ENCODE measurements at regions not wholly inside any gene's neighbourhood (a gene's known extent, or its start where the extent isn't known, plus 50 kb on each side); places are given as distances from the start of the nearest gene placed in this dataset.
A peak's percentile ranks its signal among the peaks of the same experiment; 100 is the strongest.

- TF ChIP-seq, protein P1, sequence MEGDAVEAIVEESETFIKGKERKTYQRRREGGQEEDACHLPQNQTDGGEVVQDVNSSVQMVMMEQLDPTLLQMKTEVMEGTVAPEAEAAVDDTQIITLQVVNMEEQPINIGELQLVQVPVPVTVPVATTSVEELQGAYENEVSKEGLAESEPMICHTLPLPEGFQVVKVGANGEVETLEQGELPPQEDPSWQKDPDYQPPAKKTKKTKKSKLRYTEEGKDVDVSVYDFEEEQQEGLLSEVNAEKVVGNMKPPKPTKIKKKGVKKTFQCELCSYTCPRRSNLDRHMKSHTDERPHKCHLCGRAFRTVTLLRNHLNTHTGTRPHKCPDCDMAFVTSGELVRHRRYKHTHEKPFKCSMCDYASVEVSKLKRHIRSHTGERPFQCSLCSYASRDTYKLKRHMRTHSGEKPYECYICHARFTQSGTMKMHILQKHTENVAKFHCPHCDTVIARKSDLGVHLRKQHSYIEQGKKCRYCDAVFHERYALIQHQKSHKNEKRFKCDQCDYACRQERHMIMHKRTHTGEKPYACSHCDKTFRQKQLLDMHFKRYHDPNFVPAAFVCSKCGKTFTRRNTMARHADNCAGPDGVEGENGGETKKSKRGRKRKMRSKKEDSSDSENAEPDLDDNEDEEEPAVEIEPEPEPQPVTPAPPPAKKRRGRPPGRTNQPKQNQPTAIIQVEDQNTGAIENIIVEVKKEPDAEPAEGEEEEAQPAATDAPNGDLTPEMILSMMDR (IDR thresholded peaks at IDR 0.05; ENCODE audit: low read depth, low read length, missing control alignments): no peak
- no peak for DNase-seq
- H3K27ac ChIP-seq: no peak overlapping the region
- no peak overlapping the region for H3K4me3 ChIP-seq (ENCODE audit: low read depth, low read length)
- no peaks in the 10 kb centered on the region for H3K27me3 ChIP-seq (replicated peaks)
- H3K36me3 ChIP-seq (replicated peaks): no peaks in the 10 kb centered on the region
- in situ Hi-C loops (cut with HindIII; ENCODE audit: low pct_ligation_motif_present, low sequenced_read_pairs): no loop called here
These were observed 561.8 kb upstream of the LRRN3 start for GRCh38 chr7:110529175-110529574.

GRCh38 chr7:110531186-110531585 lies 559.7 kb upstream of the LRRN3 start:
- no peaks in the 10 kb centered on the region for H3K36me3 ChIP-seq (replicated peaks)
- H3K27ac ChIP-seq: no peak overlapping the region
- in situ Hi-C loops (cut with HindIII; ENCODE audit: low pct_ligation_motif_present, low sequenced_read_pairs): no loop called here
- H3K4me3 ChIP-seq (ENCODE audit: low read depth, low read length): no peak overlapping the region
- no peaks in the 10 kb centered on the region for H3K27me3 ChIP-seq (replicated peaks)
- TF ChIP-seq, protein P1 (IDR thresholded peaks at IDR 0.05; ENCODE audit: low read depth, low read length, missing control alignments): no peak
- DNase-seq: peak; percentile 37

DNA sequence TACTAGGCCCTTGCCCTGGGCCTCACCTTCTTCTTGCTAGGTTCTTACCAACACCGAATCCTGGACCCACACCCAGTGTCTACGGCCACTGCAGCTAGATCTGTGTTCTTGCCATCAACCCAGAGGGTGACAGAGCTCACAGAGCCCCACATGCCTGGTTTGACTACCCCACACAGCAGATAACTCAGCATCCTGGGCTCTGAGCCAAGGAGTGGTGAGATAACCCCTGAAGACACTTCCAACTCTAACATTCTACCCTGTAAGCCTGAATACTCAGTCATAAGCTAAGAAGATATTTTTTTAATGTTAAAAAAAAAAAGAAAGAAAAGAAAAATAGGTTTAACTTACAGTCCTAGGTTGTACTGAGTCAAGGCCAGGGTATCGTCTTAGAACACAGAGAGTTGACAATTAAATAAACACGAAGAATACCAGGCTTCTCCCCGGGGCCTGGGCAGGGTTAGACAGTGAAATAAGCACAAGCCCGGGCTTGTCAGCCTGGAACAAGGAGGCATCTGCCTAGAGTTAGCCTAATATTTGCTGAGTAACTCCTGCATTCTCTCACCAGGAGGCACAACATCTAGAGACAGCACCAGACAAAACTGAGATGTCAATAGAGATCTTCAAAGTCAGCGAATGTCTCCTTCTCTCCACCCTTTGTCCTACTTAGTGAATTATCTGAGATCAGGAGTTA lies 556.5 kb upstream of the LRRN3 start:
- TF ChIP-seq, protein P1 (IDR thresholded peaks at IDR 0.05; ENCODE audit: low read depth, low read length, missing control alignments): no peak
- Histone ChIP-seq H3K4me3 (ENCODE audit: low read depth, low read length) (no peak overlapping the region), H3K27ac (peak overlapping the region; percentile 22), H3K36me3 (replicated peaks) (no peaks in the 10 kb centered on the region), H3K27me3 (replicated peaks) (no peaks in the 10 kb centered on the region)
- in situ Hi-C loops (cut with HindIII; ENCODE audit: low pct_ligation_motif_present, low sequenced_read_pairs): no loop called here
- peak; percentile 51 for DNase-seq

DNA sequence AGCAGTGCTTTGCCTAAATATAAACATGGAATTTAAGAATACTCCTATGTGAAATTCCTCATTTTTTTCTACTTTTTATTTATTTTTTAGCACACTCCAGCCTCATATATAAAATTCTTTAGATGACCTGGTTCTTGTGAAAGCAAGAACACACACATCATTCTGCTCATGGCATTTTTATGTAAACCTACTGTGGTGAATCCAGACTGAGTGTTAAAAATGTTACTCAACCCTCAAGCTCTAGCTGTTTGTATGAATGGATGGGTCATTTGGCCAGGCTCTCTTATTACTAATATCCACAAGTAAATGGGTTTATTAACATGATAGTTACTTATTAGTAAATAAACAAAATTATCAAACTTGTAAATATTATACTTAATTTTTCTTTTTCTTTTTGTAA lies 551.7 kb upstream of the LRRN3 start:
- TF ChIP-seq, protein P1 (IDR thresholded peaks at IDR 0.05; ENCODE audit: low read depth, low read length, missing control alignments): no peak
- in situ Hi-C loops (cut with HindIII; ENCODE audit: low pct_ligation_motif_present, low sequenced_read_pairs): no loop called here
- DNase-seq: no peak
- H3K27me3 ChIP-seq (replicated peaks): no peaks in the 10 kb centered on the region
- no peak overlapping the region for H3K27ac ChIP-seq
- H3K4me3 ChIP-seq (ENCODE audit: low read depth, low read length): no peak overlapping the region
- no peaks in the 10 kb centered on the region for H3K36me3 ChIP-seq (replicated peaks)

DNA sequence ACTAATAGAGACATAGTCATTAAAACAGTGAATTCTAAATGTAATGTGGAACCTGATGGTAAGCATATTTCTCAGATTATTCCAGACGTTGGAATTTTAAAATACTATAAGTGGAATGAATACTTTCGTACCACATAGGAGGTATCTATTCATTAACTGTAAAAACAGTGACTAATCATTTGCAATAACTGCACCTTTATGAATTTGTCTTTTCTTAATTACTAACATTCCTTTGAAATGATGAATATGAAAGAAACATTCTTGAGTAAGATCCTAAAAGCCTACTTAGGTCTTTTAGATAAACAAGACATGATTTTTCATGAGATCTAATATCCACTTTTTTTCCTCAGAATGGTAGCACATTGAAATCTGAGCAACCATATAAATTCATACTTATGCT lies 549.0 kb upstream of the LRRN3 start:
- H3K4me3 ChIP-seq (ENCODE audit: low read depth, low read length): no peak overlapping the region
- DNase-seq: no peak
- no peaks in the 10 kb centered on the region for H3K36me3 ChIP-seq (replicated peaks)
- TF ChIP-seq, protein P1 (IDR thresholded peaks at IDR 0.05; ENCODE audit: low read depth, low read length, missing control alignments): no peak
- no peak overlapping the region for H3K27ac ChIP-seq
- no peaks in the 10 kb centered on the region for H3K27me3 ChIP-seq (replicated peaks)
- in situ Hi-C loops (cut with HindIII; ENCODE audit: low pct_ligation_motif_present, low sequenced_read_pairs): no loop called here

DNA sequence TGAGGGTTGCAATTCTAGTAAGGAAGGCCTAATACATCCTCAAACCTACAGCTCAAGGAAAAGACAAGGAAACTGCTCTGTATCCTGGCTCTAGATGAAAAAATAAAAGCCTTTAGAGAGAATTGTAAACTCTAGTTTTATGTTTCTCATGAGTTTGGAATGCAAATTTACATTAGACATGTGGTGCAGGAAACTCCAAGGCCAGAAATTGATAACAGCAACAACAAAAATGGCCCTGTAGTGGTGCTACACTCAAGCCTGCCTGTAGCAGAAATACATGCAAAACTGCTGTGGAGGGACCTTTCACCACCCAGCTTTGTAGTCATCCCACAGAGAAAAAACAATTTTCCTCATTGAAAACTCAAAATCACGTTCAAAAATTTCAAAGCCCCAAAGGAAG lies 546.7 kb upstream of the LRRN3 start:
- H3K36me3 ChIP-seq (replicated peaks): no peaks in the 10 kb centered on the region
- H3K27ac ChIP-seq: no peak overlapping the region
- H3K27me3 ChIP-seq (replicated peaks): no peaks in the 10 kb centered on the region
- no peak overlapping the region for H3K4me3 ChIP-seq (ENCODE audit: low read depth, low read length)
- in situ Hi-C loops (cut with HindIII; ENCODE audit: low pct_ligation_motif_present, low sequenced_read_pairs): no loop called here
- no peak for DNase-seq
- TF ChIP-seq, protein P1 (IDR thresholded peaks at IDR 0.05; ENCODE audit: low read depth, low read length, missing control alignments): no peak
